GM18867 (cell line): ENCODE measurements at regions not wholly inside any gene's neighbourhood (a gene's known extent, or its start where the extent isn't known, plus 50 kb on each side); places are given as distances from the start of the nearest gene placed in this dataset.

Experiments used
- ATAC-seq: cut with Tn5 transposase; IDR thresholded peaks from one replicate; pipeline ENCODE4 v1.9.1; 2021; ENCODE audit warnings: mild to moderate bottlenecking, moderate library complexity; ENCODE audit not compliant: unreplicated experiment

DNA sequence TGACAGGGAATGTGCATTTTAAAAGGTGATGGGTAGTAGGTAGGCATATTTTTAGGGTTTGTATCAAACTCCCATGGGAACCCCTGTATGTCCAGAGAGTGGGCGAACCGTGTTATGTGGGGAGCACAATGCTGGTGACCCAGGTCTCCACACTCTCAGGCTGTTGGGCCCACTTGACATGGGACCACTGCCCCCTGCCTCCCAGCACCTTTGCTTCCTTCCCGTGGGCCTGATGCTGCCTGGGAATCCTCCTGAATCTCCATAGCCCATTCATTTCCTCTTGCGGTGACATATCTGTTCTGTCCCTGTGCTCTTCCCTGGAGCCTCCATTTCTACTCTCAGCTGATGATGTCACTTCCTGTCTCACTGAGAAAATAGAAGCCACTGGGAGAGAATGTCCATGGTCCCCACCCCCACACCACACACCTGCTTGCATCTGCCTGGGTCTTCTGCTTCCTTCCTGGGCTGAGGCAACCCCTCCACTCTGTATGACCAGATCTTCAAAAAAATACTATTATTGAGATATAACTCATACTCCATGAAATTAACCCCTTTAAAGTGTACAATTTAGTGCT, 55.8 kb upstream of the THY1 start:
- ATAC-seq = no peak

DNA sequence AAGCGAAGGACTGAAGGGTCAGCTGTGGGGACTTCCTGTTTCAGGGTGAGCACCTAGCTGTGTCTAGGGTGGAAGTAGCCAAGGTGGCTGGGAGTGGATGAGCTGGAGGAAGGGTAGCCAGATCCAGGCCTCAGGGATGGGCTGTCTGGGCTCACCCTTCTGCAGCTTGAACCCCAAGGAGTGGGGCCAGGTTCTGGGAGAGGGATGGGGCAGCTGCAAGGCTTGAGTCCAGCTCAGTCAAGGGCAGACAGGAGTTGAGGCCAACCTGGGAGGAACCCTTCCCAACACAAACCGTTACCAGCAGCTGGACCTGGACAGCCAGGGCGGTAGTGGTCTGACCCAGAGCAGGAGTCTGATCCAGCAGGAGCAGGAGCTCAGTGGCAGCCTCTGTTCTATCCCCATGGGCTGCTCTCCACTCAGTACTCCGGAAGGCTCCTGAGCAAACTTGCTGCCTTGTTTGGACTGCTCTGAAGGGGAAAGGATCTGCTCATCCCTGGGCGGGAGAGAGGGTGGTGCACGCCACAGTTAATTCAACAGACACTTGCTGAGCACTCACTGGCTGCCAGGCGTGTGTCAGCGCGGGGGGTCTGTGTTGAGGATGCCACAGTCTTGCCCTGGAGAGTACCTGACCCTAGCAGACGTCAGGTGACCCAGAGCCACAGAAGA, 53.8 kb upstream of the THY1 start:
- no peak for ATAC-seq

DNA sequence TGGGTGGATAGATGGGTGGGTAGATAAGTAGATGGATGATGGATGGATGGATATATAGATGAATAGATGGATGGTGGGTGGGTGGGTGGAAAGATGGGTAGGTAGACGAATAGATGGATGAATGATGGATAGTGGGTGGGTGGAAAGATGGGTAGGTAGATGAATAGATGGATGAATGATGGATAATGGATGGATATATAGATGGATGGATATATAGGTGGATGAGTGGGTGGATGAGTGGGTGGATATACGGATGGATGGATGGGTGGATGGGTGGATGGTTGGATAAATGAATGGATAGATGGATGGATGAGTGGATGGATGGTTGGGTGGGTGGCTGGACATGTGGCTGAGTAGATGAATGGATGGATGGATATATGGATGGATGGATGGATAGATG, 53.1 kb upstream of the THY1 start:
- ATAC-seq = no peak

DNA sequence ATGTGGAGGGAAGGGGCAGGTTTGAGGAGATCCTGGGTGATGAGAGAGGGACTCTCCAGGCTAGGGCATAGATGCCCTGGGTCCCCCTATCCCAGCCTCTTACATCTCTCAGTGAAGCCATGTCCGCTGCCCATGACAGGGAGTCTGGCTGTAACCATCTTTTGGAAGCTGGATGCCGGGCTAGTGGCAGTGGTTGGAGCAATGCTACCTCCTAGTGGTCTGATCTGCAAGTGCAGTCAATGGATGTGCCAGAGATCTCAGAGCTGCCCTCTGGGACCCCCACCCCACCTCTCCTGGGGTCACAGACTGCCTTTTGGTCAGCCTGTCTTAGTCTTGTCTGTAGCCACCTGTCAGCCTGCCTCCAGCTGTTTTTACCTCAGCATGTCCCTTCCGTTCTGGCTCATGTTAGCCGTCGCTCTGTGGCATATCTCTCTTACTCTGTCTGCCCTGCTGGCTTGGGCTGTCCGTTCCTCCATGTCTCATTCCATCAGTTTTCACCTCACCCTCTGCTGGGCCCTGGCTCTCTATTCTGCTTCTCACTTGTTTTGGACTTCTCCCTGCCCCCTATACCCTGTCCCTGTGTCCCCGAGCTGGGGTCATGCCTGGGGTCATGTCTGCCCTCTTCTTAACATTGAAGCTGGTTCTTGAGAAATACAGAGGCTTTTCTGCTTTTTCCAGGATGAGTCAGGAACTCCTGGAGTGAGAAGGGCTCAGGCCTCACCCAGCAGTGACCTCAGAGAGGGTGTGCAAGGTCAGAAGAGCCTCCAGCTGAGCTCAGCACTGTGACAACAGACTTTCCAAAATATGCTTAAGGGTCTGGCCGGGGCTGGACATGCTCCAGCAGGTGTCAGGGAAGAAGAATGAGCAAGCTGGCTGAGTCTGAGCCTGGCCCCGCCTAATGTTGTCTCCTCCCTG, 52.0 kb upstream of the THY1 start:
- peak; percentile 49 for ATAC-seq

DNA sequence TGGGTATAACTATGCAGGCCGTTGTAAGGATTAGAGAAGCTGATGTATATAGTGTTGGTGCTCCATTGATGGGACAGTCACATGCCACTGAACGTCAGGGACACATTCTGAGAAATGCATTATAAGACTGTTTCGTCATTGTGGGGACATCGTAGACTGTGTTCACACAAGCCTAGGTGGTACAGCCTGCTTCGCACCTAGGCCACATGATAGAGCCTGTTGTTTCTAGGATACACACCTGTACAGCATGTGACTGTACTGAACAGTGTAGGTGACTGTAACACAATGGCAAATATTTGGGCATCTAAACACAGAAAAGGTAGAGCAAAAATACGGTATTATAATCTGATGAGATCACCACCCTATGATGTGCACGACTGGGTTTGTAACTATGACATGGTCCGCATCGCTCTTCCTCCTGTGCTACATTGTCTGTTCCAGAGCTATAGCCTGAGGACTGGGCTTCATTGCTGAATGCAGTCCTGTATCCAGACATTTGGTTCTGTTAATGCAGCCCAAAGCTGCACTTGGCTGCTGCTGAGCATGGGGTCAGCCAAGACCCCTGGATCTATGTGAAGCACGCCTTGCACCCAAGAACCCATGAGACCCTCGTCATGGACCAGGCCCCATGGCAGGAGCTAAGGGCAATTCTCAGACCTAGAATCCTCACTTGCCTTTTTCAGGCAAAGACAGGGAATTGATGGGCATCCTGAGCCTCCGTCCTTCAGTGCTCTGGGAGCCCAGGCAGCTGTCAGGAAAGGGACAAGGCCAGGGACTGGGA, 51.1 kb upstream of the THY1 start:
- ATAC-seq = no peak

DNA sequence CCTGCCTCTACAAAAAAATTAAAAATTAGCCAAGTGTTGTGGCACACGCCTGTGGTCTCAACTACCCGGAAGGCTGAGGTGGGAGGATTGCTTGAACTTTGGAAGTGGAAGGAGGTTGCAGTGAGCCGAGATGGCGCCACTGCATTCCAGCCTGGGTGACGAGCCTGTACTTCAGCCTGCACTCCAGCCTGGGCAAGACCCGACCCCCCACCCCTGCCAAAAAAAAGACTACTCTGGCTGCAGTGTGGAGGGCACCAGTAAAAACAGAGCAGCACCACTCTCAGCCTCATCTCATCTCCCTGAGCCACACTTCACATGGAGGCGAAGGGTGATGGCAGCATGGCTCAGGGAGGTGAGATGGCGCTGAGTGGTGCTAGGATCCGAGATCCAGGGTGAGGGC, 50.3 kb upstream of the THY1 start:
- ATAC-seq = no peak

DNA sequence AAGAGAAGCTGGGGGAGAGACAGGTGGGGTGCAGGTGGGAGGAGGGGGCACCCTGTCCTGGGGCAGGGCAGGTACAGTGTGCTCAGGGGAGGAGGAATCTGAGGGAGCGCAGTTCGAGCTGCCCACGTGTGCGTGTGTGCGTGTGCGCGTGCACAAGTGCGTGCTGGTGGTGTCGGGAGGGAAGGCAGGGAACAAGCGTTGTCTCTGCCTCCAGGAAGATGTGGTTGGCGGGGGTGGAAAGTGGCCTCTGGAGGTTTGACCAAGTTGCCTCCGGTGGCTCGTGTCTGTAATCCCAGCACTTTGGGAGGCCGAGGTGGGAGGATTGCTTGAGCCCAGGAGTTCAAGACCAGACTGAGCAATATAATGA, 49.9 kb upstream of the THY1 start:
- ATAC-seq = no peak
